ENCODE measurements at regions not wholly inside any gene's neighbourhood (a gene's known extent, or its start where the extent isn't known, plus 50 kb on each side); places are given as distances from the start of the nearest gene placed in this dataset.

GRCh38 chr16:7093511-7093910 is 239.1 kb upstream of the RBFOX1 start:
- intact Hi-C loops (cut with micrococcal nuclease; ENCODE audit: unreplicated experiment): no loop called here
- CTCF ChIA-PET: no interaction called here
- H3K27me3 Mint-ChIP-seq (ENCODE audit: unreplicated experiment): no peaks in the 10 kb centered on the region

GRCh38 chr16:7090628-7091115 is 242.0 kb upstream of the RBFOX1 start:
- no peak for DNase-seq
- no peak overlapping the region for H3K27ac Mint-ChIP-seq (ENCODE audit: unreplicated experiment)
- TF ChIP-seq CTCF (IDR thresholded peaks at IDR 0.05; ENCODE audit: unreplicated experiment): no peak
- H3K27me3 Mint-ChIP-seq (ENCODE audit: unreplicated experiment): no peaks in the 10 kb centered on the region
- CTCF ChIA-PET: no interaction called here
- H3K36me3 Mint-ChIP-seq (ENCODE audit: insufficient read depth, unreplicated experiment): no peaks in the 10 kb centered on the region
- intact Hi-C loops (cut with micrococcal nuclease; ENCODE audit: unreplicated experiment): no loop called here
- no peaks in the 10 kb centered on the region for H3K4me1 Mint-ChIP-seq (ENCODE audit: low read depth, unreplicated experiment)
- H3K4me3 Mint-ChIP-seq (ENCODE audit: low read depth, unreplicated experiment): no peak overlapping the region
- H3K9me3 Mint-ChIP-seq (ENCODE audit: low read depth, unreplicated experiment): peaks cover 23% of the 10 kb centered on the region
- no TSS peak for BruUV-seq (replicated peaks)

More at GRCh38 chr16:7093511-7093910, 239.1 kb upstream of the RBFOX1 start:
- no peak for TF ChIP-seq CTCF (IDR thresholded peaks at IDR 0.05; ENCODE audit: unreplicated experiment)
- Mint-ChIP-seq H3K36me3 (ENCODE audit: insufficient read depth, unreplicated experiment) (no peaks in the 10 kb centered on the region), H3K9me3 (ENCODE audit: low read depth, unreplicated experiment) (peaks cover 24% of the 10 kb centered on the region), H3K4me1 (ENCODE audit: low read depth, unreplicated experiment) (no peaks in the 10 kb centered on the region), H3K4me3 (ENCODE audit: low read depth, unreplicated experiment) (no peak overlapping the region), H3K27ac (ENCODE audit: unreplicated experiment) (no peak overlapping the region)
- no peak for DNase-seq
- no TSS peak for BruUV-seq (replicated peaks)

DNA sequence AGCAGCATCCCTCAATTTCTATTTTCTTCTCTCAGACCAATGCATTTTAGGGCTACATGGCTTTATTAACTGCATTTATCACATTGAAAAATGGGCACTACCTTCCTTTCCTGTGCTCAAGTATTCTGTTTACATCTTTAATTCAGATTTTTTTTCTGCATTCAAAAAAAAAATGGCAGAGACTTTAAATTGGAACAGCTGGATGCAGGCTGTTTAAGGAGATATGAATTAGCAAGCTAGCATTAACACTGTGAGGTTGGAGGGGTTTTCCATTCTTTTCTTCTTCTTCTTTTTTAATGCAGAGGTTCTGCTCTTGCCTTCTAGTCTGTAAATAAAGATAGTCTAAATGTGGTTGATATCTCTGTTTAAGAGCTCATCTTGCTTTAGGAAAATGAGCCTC is 242.9 kb upstream of the RBFOX1 start:
- Mint-ChIP-seq H3K27ac (ENCODE audit: unreplicated experiment) (no peak overlapping the region), H3K4me3 (ENCODE audit: low read depth, unreplicated experiment) (no peak overlapping the region), H3K4me1 (ENCODE audit: low read depth, unreplicated experiment) (no peaks in the 10 kb centered on the region), H3K27me3 (ENCODE audit: unreplicated experiment) (no peaks in the 10 kb centered on the region), H3K36me3 (ENCODE audit: insufficient read depth, unreplicated experiment) (no peaks in the 10 kb centered on the region), H3K9me3 (ENCODE audit: low read depth, unreplicated experiment) (peaks cover 25% of the 10 kb centered on the region)
- intact Hi-C loops (cut with micrococcal nuclease; ENCODE audit: unreplicated experiment): no loop called here
- CTCF ChIA-PET: no interaction called here
- TF ChIP-seq CTCF (IDR thresholded peaks at IDR 0.05; ENCODE audit: unreplicated experiment): no peak
- no TSS peak for BruUV-seq (replicated peaks)
- DNase-seq: no peak

DNA sequence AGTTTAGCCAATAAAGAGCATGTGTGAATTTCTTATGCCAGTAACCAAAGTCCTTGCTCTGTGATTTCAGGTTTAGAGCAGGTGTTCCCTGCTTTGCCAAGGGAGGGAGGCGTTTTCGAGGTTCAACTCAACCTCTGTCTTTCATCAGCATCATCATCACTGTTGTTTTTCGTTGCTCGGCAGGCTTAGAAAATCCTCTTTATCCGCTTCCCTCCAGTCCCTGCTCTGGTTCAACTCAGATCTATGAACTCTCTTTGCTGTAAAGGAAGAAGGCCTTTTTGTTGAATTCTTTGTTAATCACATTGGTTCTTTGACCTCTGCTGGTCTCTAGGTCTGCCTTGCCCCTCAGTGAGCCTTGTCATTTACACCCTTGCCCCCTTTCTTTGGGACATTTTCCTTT is 243.9 kb upstream of the RBFOX1 start:
- Mint-ChIP-seq H3K4me3 (ENCODE audit: low read depth, unreplicated experiment) (no peak overlapping the region), H3K27ac (ENCODE audit: unreplicated experiment) (no peak overlapping the region), H3K36me3 (ENCODE audit: insufficient read depth, unreplicated experiment) (no peaks in the 10 kb centered on the region), H3K9me3 (ENCODE audit: low read depth, unreplicated experiment) (peaks cover 24% of the 10 kb centered on the region), H3K27me3 (ENCODE audit: unreplicated experiment) (no peaks in the 10 kb centered on the region), H3K4me1 (ENCODE audit: low read depth, unreplicated experiment) (no peaks in the 10 kb centered on the region)
- CTCF ChIA-PET: no interaction called here
- no peak for DNase-seq
- TF ChIP-seq CTCF (IDR thresholded peaks at IDR 0.05; ENCODE audit: unreplicated experiment): no peak
- intact Hi-C loops (cut with micrococcal nuclease; ENCODE audit: unreplicated experiment): no loop called here
- BruUV-seq (replicated peaks): no TSS peak

All from Calu3 (cell line).